ENCODE measurements at regions not wholly inside any gene's neighbourhood (a gene's known extent, or its start where the extent isn't known, plus 50 kb on each side); places are given as distances from the start of the nearest gene placed in this dataset.

DNA sequence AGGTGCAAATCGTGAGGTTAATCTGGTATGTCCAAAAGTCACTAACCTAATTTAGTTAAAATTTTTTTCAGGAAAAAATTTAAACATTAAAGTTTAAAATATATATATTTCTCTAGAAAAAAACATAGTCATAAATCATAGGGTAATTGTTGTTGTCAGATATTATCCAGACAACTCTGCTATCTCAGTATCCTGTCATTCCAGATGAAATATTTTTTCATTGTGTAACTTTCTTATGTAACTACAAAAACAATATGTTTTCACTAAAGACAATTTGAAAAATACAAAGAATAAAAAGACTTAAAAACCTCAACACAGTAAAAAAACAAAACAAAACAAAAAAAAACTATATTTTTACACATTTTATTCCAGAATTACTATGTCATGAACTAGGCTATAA is 57.6 kb downstream of the TENT5A start:
- H3K4me1 ChIP-seq: no peaks in the 10 kb centered on the region
- no peaks in the 10 kb centered on the region for H3K36me3 ChIP-seq
- no peak for DNase-seq
- no peak for TF ChIP-seq CTCF (IDR thresholded peaks at IDR 0.05; ENCODE audit: low read depth, low read length)
- no peak overlapping the region for H3K4me3 ChIP-seq (ENCODE audit: low read depth, low read length)
- H3K27me3 ChIP-seq: no peaks in the 10 kb centered on the region
- H3K9me3 ChIP-seq: no peaks in the 10 kb centered on the region

GRCh38 chr6:81694207-81694606 is 58.3 kb downstream of the TENT5A start:
- H3K4me3 ChIP-seq (ENCODE audit: low read depth, low read length): no peak overlapping the region
- TF ChIP-seq CTCF (IDR thresholded peaks at IDR 0.05; ENCODE audit: low read depth, low read length): no peak
- DNase-seq: no peak
- H3K36me3 ChIP-seq: no peaks in the 10 kb centered on the region
- H3K9me3 ChIP-seq: no peaks in the 10 kb centered on the region
- no peaks in the 10 kb centered on the region for H3K27me3 ChIP-seq
- H3K4me1 ChIP-seq: no peaks in the 10 kb centered on the region

DNA sequence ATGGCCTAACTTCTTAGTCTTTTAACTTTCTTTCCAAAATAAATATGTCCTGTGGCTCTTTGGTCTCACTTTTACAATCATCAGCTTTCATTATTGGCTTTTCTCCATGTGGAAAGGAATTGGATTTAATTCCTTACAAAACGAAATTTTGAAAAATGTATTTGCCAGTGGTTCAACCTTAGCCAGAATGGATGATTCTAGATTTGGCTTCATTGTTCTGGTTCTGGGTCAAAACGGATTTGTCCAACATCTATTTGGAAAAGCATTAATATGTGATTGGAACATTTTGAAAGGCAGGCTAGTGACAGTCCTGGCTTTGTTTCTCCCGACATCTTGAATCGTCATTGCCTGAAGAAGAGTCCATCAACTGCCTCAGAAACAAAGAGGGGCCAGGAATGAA is 59.2 kb downstream of the TENT5A start:
- TF ChIP-seq CTCF (IDR thresholded peaks at IDR 0.05; ENCODE audit: low read depth, low read length): no peak
- H3K27me3 ChIP-seq: no peaks in the 10 kb centered on the region
- no peaks in the 10 kb centered on the region for H3K4me1 ChIP-seq
- H3K9me3 ChIP-seq: no peaks in the 10 kb centered on the region
- DNase-seq: no peak
- no peaks in the 10 kb centered on the region for H3K36me3 ChIP-seq
- no peak overlapping the region for H3K4me3 ChIP-seq (ENCODE audit: low read depth, low read length)

DNA sequence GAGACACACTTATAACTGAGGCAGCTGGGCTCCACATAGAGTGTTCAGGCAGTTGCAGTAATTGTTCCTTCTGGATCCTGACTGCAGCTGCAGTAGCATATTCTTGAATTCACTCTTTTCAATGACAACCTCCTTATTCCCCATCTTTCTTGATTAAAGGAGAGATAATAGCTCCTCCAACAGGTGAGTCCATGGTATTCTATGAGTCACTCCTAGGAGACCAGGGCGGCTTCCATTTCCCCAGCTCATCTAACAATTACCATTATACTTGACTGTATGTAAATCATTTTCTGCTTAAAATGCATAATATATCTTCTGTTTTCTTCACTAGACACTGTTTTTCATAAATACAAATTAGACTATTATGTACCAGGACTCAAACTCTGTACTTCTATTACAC is 62.4 kb downstream of the TENT5A start:
- Histone ChIP-seq H3K9me3 (no peaks in the 10 kb centered on the region), H3K36me3 (no peaks in the 10 kb centered on the region), H3K4me1 (no peaks in the 10 kb centered on the region), H3K27me3 (no peaks in the 10 kb centered on the region), H3K4me3 (ENCODE audit: low read depth, low read length) (no peak overlapping the region)
- TF ChIP-seq CTCF (IDR thresholded peaks at IDR 0.05; ENCODE audit: low read depth, low read length): no peak
- no peak for DNase-seq

DNA sequence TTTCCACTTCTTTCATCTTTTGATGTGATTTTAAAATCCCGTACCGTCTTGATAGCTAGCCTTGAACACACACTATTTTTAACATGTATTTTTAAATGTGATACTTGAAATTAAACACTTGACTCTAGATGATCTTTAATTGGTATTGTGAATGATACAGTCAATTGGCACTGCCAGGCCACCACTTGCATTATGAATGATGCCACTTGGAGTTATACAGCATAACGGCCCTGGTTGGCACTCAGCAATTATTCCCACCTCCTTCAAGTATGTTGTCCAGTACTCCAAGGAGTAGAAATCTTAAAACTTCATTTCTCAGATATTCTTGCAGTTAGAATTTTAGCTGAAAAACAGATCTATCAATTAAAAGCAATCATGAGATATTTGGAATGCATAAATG is 62.9 kb downstream of the TENT5A start:
- no peaks in the 10 kb centered on the region for H3K4me1 ChIP-seq
- no peaks in the 10 kb centered on the region for H3K9me3 ChIP-seq
- no peak overlapping the region for H3K4me3 ChIP-seq (ENCODE audit: low read depth, low read length)
- H3K27me3 ChIP-seq: no peaks in the 10 kb centered on the region
- no peak for DNase-seq
- H3K36me3 ChIP-seq: no peaks in the 10 kb centered on the region
- no peak for TF ChIP-seq CTCF (IDR thresholded peaks at IDR 0.05; ENCODE audit: low read depth, low read length)

GRCh38 chr6:81683912-81684311 is 68.6 kb downstream of the TENT5A start:
- Histone ChIP-seq H3K4me3 (ENCODE audit: low read depth, low read length) (no peak overlapping the region), H3K27me3 (no peaks in the 10 kb centered on the region), H3K9me3 (no peaks in the 10 kb centered on the region), H3K36me3 (no peaks in the 10 kb centered on the region), H3K4me1 (no peaks in the 10 kb centered on the region; the same call in 1 of the 2 replicates)
- TF ChIP-seq CTCF (IDR thresholded peaks at IDR 0.05; ENCODE audit: low read depth, low read length): no peak
- no peak for DNase-seq
